HG02885 (cell line): ENCODE measurements at regions not wholly inside any gene's neighbourhood (a gene's known extent, or its start where the extent isn't known, plus 50 kb on each side); places are given as distances from the start of the nearest gene placed in this dataset.

Experiments
- ATAC-seq: cut with Tn5 transposase; IDR thresholded peaks from one replicate; pipeline ENCODE4 v1.9.1; 2021; ENCODE audit warnings: mild to moderate bottlenecking; ENCODE audit not compliant: unreplicated experiment, poor library complexity

DNA sequence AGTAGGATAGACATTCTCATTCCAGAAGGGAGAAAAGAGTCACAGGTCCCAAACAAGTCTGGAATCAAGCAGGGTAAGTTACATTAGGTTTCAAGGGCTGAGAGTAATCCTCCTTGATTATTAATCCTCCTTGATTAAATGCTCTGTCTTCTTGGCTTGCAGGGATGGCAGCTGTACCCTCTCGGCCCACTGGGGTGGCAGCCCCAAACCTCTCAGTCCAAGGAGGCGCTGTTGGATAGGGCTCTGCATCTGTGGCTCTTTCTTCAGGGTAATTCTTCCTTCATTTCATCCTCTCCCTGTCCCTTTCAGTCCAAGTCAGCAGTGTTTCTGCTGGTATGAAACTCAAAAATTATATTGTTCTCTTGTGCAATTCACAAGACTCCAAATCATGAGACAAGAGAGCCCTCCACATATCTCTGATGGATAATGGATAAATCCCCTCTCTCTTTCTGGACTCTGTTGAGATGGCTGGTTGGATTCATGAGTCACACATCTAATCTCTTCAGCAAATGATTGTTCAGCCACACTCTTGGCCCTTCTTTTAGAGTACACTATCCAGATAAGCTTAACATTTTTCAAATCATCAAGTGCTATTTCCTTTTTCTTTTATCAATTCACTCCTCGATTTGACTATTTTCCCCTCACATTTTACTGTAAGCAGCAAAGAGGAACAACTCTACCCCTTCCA lies 323.7 kb upstream of the HTR2A start:
- ATAC-seq, result no peak

DNA sequence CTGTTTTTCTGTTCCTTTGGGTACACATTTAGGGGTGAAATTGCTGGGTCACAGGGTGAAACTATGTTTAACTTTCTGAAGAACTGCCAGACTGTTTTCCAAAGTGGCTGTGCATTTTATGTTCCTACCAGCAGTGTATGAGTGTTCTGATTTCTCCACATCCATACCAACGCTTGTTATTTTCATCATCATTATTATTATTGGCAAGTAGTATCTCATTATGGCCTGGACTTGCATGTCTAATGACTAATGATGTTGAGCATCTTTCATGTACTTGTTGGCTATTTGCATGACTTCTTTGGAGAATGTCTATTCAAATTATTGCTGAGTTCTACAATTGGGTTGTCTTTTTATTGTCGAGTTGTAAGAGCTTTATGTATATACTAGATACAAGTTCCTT lies 321.8 kb upstream of the HTR2A start:
- ATAC-seq, result no peak

DNA sequence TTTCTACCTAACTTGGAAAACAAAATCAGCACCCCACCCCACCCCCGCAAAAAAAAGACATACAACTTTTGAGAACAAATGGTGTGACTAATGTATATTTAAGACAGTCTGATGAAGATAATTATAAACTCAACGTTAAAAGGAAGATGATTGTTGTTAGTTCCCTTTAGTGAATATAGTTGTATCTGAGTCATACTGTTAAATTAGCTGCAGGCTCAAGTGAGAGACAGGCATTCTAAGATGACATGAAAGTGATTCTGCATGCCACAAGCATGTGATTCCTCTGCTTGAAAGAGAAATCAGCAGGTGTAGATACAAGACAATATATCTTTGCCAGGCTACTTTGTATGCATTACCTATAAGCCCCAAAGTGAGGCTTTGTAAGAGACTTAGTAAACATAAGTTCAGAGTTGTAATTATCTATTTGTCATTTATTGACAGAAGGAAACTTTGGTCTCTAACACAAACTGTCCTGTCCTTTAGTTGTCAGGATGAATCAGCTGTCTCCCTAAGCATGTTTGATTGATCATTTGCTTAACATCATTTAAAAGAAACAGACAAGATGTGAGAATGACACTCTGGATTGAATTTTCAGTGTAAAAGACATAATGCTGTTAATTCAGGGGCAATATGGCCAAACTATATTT lies 319.4 kb upstream of the HTR2A start:
- peak; percentile 83 for ATAC-seq

DNA sequence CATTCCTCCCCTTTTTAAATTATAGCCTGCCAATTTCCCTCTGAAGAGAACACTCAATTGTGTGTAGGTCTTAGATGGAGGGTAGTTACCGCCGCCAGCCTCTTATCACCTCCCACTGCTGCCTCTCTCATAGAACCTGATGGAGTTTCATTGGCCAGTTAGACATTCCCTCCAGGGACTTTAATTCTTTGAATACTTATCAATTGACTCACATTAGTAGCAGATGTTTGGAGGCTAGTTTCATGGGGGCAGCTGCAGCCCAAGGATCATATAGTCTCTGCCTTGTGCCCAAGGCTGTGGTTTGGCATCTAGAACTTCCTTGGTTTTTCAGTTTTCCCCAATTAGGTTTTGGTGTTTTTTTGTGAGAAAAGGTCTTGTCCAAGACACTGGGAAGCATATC lies 318.9 kb upstream of the HTR2A start:
- ATAC-seq, result no peak

DNA sequence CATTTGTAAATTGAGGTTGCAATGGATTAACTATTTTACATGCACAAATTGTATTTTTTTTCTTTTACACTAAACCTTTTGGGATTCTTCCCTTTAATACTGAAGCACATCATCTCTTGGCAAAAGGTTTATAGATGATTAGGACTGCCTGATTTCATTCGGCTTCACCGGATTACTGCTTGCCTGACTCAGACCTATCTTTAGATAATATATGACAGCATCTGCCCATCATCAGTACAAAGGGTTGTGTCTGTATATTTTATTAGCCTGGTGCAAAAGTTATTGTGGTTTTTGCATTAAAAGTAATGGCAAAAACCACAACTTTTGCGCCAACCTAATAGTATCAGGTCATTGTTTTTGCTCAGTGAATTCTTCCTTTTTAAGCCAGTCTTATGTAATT lies 316.2 kb upstream of the HTR2A start:
- no peak for ATAC-seq

DNA sequence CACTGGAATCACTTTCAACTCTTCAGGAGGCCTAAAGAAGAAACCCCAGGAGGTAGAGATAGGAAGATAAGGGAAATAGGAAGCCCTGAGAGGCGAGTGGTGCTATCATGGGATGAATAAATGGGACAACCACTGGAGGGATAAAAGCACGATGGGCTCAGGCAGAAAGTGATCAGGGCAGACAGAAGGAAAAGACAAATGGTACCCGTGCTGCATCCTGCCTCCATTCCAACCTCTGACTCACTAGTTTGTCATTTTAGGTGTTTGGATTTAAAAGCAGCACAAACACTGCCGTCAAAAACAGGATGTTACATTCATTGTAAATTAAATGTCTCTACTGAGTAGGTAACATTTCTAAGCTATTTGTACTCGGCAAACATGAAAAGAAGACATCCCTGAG lies 314.3 kb upstream of the HTR2A start:
- ATAC-seq, result no peak

DNA sequence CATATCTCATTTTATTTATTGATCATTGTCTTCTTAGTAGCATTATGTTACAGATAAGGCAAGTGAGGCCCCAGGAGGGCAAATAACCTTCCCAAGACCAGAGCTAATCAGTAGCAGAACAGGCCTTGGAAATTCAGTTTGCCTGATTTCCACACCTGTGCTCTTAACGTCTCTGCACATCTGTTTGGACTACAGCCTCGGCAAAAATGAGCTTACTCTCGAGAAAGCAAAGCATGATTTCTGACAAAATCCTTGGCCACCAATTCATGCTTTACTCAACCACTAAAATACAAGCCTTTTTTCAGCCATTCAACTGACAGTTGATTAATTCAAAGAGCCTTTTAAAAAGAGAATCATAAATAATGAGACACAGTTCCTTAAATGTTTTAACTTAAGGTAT lies 309.3 kb upstream of the HTR2A start:
- no peak for ATAC-seq

DNA sequence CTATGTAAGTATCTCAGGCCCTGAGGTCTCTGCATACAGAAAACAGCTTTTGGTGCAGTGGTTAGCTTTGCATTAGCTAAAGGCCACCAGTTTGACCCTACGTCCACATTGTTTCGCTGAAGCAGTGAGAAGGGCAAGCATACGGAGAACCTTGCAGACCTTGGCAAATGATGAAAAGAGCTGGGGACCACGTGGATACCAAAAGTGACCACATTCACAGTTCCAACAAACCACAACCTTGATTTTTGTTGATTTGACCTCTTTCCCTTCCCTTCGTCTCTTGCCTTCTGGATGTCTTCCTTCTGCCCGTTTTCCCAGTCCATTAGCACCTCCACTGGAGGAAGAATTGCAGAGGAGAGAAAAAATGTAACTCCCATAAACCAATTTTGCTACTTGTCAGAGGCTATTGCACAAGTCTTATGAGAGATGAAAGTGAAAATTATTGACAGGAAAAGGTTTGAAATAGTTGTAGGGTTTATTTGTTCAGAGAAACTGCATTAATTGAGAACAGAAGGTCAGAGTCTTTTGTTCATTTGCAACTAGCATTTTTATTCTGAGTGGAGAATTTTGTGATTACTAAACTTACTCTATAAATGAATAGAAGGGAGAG lies 293.9 kb upstream of the HTR2A start:
- ATAC-seq, result no peak

DNA sequence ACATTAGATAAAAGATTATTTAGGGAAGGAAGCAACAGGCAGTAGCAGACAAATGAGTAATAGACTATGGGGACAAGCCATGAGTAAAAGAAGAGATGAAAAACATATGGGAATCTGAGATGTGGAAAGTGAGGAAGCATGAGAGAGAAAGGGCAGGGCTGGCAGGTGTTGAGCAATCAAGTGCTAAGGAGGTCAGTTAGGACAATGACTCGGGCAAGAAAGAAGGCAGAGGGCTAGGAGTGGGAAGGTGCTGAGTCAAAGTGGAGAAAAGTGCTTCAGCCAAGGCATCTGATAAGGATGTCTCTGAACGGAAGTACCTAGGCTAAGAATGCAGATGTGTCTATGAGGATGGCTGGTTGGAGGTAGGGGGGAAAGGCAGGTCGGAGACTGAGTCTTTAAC lies 291.9 kb upstream of the HTR2A start:
- ATAC-seq, result no peak

DNA sequence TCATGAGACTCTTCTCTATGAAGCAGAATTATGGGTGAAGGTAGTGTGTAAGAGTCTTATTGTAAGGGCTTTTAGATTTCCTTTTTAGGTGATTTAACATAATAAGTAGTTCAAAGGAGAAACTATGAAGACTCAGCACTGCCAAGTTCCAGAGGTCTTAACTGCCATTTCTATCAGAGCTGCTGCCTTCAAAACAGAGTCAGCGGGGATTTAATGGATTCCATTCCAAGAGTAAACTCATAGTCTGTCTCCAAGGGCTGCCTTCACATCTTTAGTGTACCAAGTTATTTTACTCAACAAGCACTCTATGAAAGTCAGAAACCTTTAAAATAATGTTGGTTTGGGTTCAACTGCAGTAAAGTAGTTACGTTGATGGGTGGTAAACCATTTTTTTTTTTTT lies 289.6 kb upstream of the HTR2A start:
- ATAC-seq, result no peak

DNA sequence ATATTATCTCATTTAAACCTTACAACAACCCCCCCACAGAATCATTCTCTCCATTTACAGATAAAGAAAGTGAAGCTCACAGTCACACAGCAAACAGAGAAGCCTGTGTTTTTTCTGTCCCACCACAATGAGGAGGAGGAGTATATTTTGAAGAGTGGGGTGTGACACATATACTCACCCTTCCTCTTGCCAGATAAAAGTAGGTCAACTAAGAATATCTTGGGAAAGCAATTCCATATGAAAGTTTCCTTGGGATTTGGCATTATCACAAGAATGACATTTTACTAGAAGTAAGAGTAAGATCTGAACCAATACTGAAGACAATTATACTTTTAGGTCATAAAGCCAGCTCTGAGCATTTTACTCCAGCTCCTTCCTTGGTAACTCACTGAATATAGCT lies 287.5 kb upstream of the HTR2A start:
- no peak for ATAC-seq

DNA sequence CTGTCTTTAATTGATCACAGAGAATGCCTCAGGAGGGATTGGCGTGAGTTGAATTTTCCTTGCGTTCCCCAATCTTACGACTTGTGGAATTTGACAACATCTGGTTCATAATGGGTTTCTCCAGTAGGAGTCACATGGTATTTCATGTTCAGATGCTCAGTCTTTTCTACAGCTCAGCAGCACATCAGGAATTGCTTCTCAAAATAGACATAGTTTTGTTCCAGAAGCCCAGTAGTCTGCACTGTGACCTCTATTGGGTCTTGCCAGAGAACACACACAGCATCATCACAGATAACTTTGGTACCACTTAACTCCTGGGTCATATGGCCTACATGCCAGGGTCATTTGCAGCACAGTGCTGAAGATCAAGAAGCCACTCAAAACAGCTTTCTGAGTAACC lies 282.5 kb upstream of the HTR2A start:
- ATAC-seq, result no peak

DNA sequence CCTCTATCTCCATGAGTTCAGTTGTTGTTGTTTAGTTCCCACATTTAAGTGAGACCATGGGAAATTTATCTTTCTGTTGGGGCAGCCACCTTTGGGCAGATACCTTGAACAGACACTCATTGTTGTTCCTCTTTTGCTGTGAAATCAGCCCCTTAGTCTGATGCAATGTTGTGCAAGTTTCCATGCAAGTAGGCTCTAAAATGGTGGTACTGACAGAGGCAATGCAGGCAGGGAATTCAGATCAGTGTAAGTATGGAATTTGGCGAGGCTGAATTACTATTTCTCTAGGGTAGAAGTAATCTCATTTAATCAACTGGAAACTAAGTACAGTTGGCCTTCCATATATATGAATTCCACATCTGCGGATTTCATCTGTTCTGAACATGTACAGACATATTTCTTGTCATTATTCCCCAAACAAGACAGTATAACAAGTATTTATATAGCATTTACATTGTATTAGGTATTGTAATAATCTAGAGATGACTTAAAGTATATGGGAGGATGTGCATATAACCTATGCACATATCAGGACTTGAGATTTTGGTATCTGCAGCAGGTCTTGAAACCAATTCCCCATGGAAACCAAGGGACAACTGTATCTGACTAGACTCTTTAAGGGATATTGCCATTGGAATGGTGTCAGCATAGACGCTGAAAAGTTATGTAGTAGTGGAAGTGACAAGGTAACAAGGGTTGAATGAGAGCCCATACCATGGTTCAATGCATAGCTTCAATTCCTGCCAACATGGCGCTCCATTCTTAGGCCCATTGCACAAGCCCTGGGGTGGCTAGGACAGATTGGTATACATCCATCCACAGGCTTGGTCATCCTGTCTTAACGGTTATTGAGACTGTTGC lies 281.5 kb upstream of the HTR2A start:
- no peak for ATAC-seq

DNA sequence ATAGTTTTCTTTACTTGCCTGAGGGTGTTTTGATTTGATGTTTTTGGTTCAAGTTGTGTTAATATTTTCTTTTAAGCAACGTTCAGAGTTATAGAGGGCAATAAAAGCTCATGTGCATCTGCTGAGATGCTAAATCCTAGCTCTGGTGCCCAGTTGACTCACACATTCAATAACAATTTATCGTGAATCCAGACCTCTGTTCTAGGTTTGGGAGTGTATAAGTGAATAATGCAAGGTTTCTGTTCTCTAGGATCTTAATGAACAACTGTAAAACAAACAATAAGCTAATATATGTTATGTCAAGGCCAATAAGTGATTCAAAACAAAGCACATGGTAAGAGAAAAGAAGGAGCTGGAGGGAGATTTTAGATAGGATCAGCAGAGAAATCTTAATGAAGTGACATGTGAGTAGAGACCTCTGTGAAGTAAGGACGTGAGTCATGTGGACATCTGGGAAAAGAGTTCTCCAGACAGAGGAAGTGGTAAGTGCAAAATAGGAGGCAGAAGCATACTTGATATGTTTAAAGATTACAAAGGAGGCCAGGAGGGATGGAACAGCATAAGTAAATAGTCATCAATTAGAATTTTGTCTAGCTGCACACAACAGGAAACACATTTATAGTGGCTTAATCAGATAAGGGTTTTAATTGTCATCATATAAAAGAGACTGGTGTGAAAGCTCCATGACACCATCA lies 278.5 kb upstream of the HTR2A start:
- no peak for ATAC-seq

DNA sequence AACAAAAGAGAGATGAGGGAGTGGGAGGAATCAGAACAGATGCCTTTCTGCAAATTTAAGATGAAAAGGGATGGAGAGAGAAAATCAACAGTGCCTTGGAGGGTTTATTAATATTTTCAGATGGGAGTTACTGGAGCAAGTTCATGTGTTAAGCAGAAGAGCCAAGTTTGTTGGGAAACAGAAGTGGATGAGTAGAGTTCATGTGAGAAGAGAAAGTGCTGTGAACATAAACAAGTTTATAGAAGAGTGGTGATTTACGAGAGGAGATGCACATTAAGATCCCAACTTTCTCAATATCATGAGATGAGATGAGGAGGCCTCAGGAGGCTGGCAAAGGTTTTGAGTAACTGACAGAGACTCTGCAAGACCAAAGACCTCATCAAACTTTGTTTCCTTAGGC lies 274.1 kb upstream of the HTR2A start:
- no peak for ATAC-seq

DNA sequence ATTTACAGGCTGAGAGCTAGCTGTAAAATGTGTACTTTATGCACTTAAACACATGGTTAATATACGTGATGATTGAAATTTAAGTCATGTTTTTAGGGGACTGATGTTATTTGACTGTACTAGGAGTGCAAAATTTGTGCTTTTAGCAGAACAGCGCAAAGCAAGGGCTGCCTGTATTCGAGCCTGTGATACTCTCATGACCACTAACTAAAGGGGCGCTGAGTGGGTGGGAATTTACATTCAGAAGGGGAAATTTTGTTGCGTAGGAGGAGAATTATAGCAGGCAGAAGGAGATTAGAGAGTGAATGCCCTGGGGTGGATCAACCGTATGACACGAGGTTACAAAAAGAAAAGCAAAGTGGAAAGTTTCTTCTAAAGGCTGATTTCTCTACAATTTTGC lies 271.8 kb upstream of the HTR2A start:
- peak; percentile 49 for ATAC-seq

DNA sequence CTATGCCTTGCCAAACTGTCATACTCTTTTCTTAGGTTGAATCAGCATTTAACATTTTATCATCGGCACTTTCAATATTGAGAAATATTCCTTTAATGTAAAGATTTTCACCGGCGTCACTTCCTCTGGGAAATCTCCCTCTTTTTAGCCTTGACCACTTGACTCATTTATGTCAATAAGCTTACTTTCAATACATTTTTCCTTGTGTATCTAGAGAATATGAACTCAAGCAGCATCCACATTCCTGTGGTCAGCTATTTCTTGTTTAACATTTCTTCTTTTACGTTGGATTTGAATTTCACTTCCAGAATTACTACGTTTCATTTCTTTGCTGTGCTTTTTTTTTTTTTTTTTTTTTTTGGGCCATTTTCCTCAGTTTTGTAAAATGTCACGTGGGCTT lies 271.2 kb upstream of the HTR2A start:
- peak; percentile 15 for ATAC-seq

DNA sequence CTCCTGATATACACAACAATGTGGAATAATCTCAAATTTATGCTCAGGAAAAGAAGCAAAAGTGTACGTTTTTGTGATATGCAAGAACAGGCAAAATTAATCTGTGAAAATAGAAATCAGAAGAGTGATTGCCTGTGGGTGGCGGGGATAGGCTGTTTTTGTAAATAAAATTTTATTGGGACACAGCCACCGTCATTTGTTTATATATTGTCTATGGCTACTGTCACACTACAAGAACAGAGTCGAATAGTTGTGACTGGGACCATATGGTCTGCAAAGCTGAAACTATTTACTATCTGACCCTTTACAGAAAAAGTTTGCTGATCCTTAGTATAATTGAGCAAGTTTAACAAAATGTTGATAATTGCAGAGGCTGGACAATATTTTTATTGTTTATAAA lies 269.5 kb upstream of the HTR2A start:
- ATAC-seq, result no peak

DNA sequence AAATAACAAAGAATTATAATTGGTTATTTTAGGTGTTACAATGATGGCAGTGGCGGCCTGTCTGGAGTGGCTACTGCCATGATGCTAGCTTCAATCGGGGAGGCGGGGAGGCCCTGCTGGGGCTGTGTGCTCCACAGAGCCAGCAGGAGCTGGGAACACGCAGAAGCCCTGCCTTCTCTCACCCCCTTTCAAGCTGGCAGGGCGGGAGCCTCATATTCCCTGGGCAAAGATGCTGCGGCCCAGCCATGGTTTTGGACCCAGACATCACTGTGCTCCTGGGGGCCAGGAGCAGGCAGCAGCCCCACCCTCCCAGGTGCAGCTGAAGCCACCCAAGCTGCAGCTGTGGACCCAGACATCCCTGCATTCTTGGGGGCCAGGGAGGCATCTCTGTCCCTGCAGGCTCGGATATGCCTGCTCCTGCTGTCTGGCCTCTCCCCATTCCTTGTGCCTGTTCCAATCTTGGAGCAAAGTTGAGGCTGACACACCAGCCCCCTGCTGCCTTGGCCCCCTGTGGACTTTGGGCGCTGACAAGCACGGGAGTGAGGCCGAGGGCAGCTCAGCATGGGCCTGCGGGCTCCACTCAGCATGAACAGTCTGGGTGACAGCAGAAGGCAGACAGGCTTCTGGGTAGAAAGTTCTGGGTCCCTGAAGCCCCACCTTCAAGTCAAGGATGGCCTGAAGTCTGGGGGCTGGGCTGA lies 263.1 kb upstream of the HTR2A start:
- ATAC-seq, result no peak

DNA sequence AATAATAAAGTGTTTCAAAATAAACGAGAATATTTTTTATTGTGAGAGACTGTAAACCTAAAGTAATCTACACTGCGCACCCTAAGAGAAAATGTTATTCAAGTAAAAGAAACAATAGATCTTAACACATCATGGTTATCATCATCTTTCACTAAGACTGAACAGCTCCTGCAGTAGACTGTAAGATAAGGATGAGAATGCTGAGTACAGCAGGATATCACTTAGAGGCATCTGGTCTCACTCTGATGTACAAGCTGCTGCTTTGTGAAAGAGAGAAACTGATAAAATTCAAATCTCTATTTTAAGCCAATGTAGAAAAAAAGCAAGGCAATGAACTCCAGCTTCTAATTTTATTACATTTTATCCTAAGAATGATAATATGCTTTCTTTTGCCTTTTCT lies 261.7 kb upstream of the HTR2A start:
- ATAC-seq, result no peak
